GM23248 (cell line): ENCODE measurements at regions not wholly inside any gene's neighbourhood (a gene's known extent, or its start where the extent isn't known, plus 50 kb on each side); places are given as distances from the start of the nearest gene placed in this dataset. TPM values are rescaled to one million over a fixed set of nuclear protein-coding genes. Genes with fewer than 3 reads are reported as not detected.

Experiments used
- DNase-seq: peaks from one replicate; pipeline ENCODE4 v3.0.0-alpha.2; 2015
- H2AFZ ChIP-seq: fragments of 200-600 bp; sonication (generic); 2 replicates; pipeline ENCODE4 v1.6.1; 2016; ENCODE audit warnings: antibody characterized with exemption
- H3F3A ChIP-seq: fragments of 200-600 bp; sonication (generic); 2 replicates; pipeline ENCODE4 v1.6.1; 2016; ENCODE audit warnings: mild to moderate bottlenecking, antibody characterized with exemption, mixed run types; ENCODE audit not compliant: insufficient read depth
- H3K27ac ChIP-seq: fragments of 200-600 bp; sonication (generic); 2 replicates; pipeline ENCODE4 v1.5.1; 2016; ENCODE audit warnings: mild to moderate bottlenecking
- H3K27me3 ChIP-seq: fragments of 200-600 bp; sonication (generic); replicated peaks from 2 replicates; pipeline ENCODE4 v1.6.1; 2016; ENCODE audit warnings: mild to moderate bottlenecking; ENCODE audit not compliant: insufficient read depth
- H3K36me3 ChIP-seq: fragments of 200-600 bp; sonication (generic); 2 replicates; pipeline ENCODE4 v1.6.1; 2016; ENCODE audit warnings: low read depth, mild to moderate bottlenecking
- H3K4me1 ChIP-seq: fragments of 200-600 bp; sonication (generic); 2 replicates; pipeline ENCODE4 v1.6.1; 2016; ENCODE audit warnings: mild to moderate bottlenecking; ENCODE audit not compliant: insufficient read depth
- H3K4me2 ChIP-seq: fragments of 200-600 bp; sonication (generic); one replicate; pipeline ENCODE4 v1.6.1; 2016; ENCODE audit warnings: mild to moderate bottlenecking; ENCODE audit not compliant: unreplicated experiment
- H3K4me3 ChIP-seq: fragments of 200-600 bp; sonication (generic); 2 replicates; pipeline ENCODE4 v1.5.1; 2016; ENCODE audit warnings: mild to moderate bottlenecking
- H3K79me2 ChIP-seq: fragments of 200-600 bp; sonication (generic); 2 replicates; pipeline ENCODE4 v1.6.1; 2016; ENCODE audit warnings: mild to moderate bottlenecking; ENCODE audit not compliant: insufficient read depth
- H3K9ac ChIP-seq: fragments of 200-600 bp; sonication (generic); 2 replicates; pipeline ENCODE4 v1.6.1; 2016; ENCODE audit warnings: mild to moderate bottlenecking
- H3K9me2 ChIP-seq: fragments of 200-600 bp; sonication (generic); 2 replicates; pipeline ENCODE4 v1.6.1; 2016; ENCODE audit warnings: mixed run types, mild to moderate bottlenecking, moderate library complexity; ENCODE audit not compliant: insufficient read depth
- H3K9me3 ChIP-seq: fragments of 200-600 bp; sonication (generic); one replicate; pipeline ENCODE4 v1.6.1; 2017; ENCODE audit warnings: low read depth
- H4K20me1 ChIP-seq: fragments of 200-600 bp; sonication (generic); 2 replicates; pipeline ENCODE4 v1.6.0; 2016; ENCODE audit not compliant: insufficient read depth
- EZH2 ChIP-seq: fragments of 200-600 bp; sonication (generic); IDR thresholded peaks from 2 replicates; pipeline ENCODE4 v1.6.1; 2018; ENCODE audit warnings: antibody characterized with exemption, mild to moderate bottlenecking; ENCODE audit not compliant: insufficient read depth, poor library complexity, severe bottlenecking
- EZH2phosphoT487 ChIP-seq: fragments of 200-600 bp; sonication (generic); IDR thresholded peaks from 2 replicates; pipeline ENCODE4 v1.6.1; 2018; ENCODE audit warnings: antibody characterized with exemption, moderate library complexity, mild to moderate bottlenecking, low read depth; ENCODE audit not compliant: insufficient read depth
- WGBS, 2 experiments: methylation state at CpG; one replicate each; pipeline ENCODE4 v1.1.6; 2015 to 2017; ENCODE audit warnings: low lambda C conversion rate in 2 of 2, low coverage in 1 of 2; ENCODE audit errors: missing lambda C conversion rate in 2 of 2; 5-methylcytosine and 5-hydroxymethylcytosine counted together
- in situ Hi-C: fragments of 300-500 bp; cut with MboI; formaldehyde crosslinking; loops from 2 replicates; pipeline ENCODE4 v1.15.0; 2020
- small RNA-seq: library from RNA; depleted of rRNA; stranded (forward); fragments of <200 nt; gene quantifications from one replicate; pipeline ENCODE3, GENCODE V24; 2014; ENCODE audit warnings: low read depth, low replicate concordance

DNA sequence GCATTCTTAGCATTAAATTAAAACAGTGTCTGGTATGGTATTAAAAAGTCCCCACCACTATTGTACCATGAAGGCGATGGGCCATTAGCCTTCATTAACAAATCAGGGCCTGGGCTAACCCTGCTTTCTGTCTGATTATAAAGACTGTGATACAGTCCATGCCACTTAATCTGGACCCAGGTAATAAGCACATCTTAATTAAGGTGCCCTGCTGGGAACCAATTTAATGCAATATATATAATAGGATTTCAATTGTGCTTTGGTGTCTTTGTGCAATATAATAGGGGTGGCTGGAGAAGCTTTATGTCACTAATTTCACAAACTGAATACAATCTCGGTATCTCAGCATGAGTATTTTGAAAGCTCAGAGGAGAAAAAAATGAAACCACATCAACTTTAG lies 64.4 kb upstream of the CDH8 start:
- TF ChIP-seq EZH2, result no peak
- no peak for TF ChIP-seq EZH2phosphoT487
- no peaks in the 10 kb centered on the region for H3K4me1 ChIP-seq
- H3K27me3 ChIP-seq, result no peaks in the 10 kb centered on the region
- no peak overlapping the region for H3K4me2 ChIP-seq
- H3K4me3 ChIP-seq, result no peak overlapping the region
- H3K27ac ChIP-seq, result no peak overlapping the region
- DNase-seq, result no peak
- no peak overlapping the region for H3K9ac ChIP-seq
- no peaks in the 10 kb centered on the region for H3K9me2 ChIP-seq
- WGBS, 2 experiments, result 11 to 18% methylated on average over 2 of the region's 2 CpGs
- H3K79me2 ChIP-seq, result no peaks in the 10 kb centered on the region
- H2AFZ ChIP-seq, result no peak overlapping the region
- H3F3A ChIP-seq, result no peaks in the 10 kb centered on the region
- no peaks in the 10 kb centered on the region for H3K36me3 ChIP-seq
- H4K20me1 ChIP-seq, result no peaks in the 10 kb centered on the region
- in situ Hi-C loops, result no loop called here
- H3K9me3 ChIP-seq, result no peaks in the 10 kb centered on the region

DNA sequence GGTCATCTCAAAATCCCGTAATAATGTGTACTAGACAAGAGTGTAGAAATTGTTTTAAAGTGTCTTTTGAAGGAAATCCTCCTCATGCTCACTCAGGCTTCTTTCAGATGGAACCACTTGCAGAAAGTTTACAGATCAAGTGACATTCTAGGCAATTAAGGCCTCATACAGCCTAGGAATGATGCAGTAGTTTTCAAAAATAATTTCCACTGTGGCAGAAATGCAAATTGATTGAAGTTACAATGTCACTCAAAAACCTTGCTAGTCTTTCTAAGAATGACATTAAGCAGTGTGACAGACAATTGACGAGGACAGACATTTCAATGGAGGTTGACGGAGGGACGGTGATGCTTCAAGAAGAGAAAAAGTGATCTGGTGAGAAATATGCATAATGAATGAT lies 53.5 kb upstream of the CDH8 start:
- Histone ChIP-seq H3K27me3 (no peaks in the 10 kb centered on the region), H3K4me2 (no peak overlapping the region), H2AFZ (no peak overlapping the region), H3F3A (no peaks in the 10 kb centered on the region), H3K9me3 (no peaks in the 10 kb centered on the region), H3K4me3 (no peak overlapping the region), H3K36me3 (no peaks in the 10 kb centered on the region), H3K4me1 (no peaks in the 10 kb centered on the region), H3K79me2 (no peaks in the 10 kb centered on the region), H4K20me1 (no peaks in the 10 kb centered on the region), H3K27ac (no peak overlapping the region), H3K9me2 (no peaks in the 10 kb centered on the region), H3K9ac (no peak overlapping the region)
- in situ Hi-C loops, result no loop called here
- DNase-seq, result no peak
- WGBS, 2 experiments, result 35 to 36% methylated on average over 4 of the region's 4 CpGs
- TF ChIP-seq EZH2 (no peak), EZH2phosphoT487 (no peak)

DNA sequence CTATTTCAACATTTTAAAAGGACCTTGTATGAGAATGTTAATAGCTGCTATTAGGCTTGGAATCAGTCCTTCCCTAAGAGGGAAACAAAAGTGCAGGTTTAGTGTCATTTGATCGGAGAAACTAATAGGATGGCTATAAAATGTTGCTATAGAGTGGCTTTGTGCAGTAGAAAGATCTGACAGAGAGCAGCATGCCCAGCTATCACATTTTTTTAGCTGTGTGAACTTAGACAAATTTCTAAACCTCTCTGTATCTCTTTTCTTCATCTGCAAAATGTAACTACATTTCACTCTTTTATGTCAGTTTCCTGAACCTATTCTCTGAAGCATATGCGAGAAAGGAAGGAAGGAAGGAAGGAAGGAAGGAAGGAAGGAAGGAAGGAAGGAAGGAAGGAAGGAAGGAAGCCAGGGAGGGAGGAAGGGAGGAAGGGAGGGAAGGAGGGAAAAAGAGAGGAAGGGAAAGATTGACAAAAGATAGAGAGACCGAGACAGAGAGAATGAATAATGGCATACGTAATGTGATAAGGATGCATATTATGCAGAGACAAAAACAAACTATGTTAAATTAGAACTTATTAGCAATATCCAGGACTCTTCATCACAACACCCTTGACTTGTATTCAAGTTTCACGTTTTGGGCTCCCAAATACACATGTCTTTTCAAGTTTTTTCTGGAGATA lies 52.6 kb upstream of the CDH8 start:
- Histone ChIP-seq H3K27me3 (no peaks in the 10 kb centered on the region), H3K9ac (no peak overlapping the region), H3K27ac (no peak overlapping the region), H4K20me1 (no peaks in the 10 kb centered on the region), H3K9me2 (no peaks in the 10 kb centered on the region), H3K36me3 (no peaks in the 10 kb centered on the region), H2AFZ (no peak overlapping the region), H3K4me2 (no peak overlapping the region), H3K4me1 (no peaks in the 10 kb centered on the region), H3K79me2 (no peaks in the 10 kb centered on the region), H3F3A (no peaks in the 10 kb centered on the region), H3K9me3 (no peaks in the 10 kb centered on the region), H3K4me3 (no peak overlapping the region)
- in situ Hi-C loops, result no loop called here
- TF ChIP-seq EZH2, result no peak
- TF ChIP-seq EZH2phosphoT487, result no peak
- DNase-seq, result no peak
- WGBS, 2 experiments, result 13 to 19% methylated on average over 4 to 5 of the region's 5 CpGs

Small RNAs in the stretch of these regions (small RNA-seq; reads per million reads assigned to genes)
- not detected for gene AC009101.1
- not detected for gene AC009161.2
- gene AC018846.1, result not detected
- not detected for gene AC138305.3
- not detected for gene RNU6-21P
